SK-MEL-5 (cell line): ENCODE measurements at regions not wholly inside any gene's neighbourhood (a gene's known extent, or its start where the extent isn't known, plus 50 kb on each side); places are given as distances from the start of the nearest gene placed in this dataset.

Experiments used
- DNase-seq: peaks from one replicate; pipeline ENCODE4 v3.0.0-alpha.2; 2016; ENCODE audit warnings: low read depth, low spot score
- in situ Hi-C: cut with HindIII; loops from 2 replicates; pipeline ENCODE4 v1.10.0; 2016; ENCODE audit warnings: low sequenced_read_pairs, high pct_unique_total_duplicates, low pct_unique_long_range_greater_than_20kb

DNA sequence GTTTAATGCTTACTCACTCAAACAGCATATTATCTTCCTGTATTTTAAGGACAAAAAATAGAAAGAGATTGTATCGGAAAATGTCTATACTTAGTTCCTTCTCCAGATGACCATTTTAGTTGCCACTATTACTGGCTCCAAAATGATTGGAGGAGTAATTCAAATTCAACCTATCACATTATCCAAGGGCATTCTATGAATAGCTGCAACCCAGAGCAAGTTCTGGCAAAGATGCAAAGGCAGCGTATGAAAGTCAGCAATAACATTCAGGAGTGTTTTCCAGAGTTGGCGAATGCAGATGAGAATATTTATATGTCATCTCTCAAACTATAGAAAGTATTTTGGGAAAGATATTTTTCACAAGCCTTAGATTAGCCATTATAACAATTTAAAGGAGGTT, 389.8 kb upstream of the ADGRL2 start:
- DNase-seq, result no peak
- in situ Hi-C loops, result no loop called here

- no peak for DNase-seq
- in situ Hi-C loops, result no loop called here
Observed at GRCh38 chr1:81410351-81410750, 390.4 kb upstream of the ADGRL2 start.

DNA sequence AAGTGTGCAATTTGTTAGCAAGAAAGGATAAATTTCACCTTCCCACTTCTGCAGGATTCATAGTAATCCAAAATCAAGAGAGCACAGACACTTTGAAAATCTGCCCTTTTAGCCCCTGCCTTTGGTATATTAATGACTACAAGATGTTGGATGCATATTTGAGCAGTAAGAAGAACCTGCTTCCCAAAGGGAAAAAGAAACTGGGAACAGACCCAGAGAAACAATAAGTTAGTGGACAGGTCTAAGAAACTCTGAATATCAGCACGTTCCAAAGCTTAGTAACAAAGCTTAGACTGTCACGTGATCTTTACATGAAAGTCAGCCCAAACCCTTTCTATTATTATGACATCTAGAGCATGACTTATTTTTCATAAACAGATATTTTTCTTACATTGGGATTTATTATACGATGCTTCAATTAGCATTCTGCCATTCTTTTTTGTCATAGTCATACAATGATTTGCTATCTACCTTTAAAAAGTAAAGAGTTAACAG, 390.9 kb upstream of the ADGRL2 start:
- in situ Hi-C loops, result no loop called here
- no peak for DNase-seq

- in situ Hi-C loops, result no loop called here
- DNase-seq, result no peak
Observed at GRCh38 chr1:81409262-81409661, 391.5 kb upstream of the ADGRL2 start.

- in situ Hi-C loops, result no loop called here
- DNase-seq, result no peak
Observed at GRCh38 chr1:81408419-81408818, 392.3 kb upstream of the ADGRL2 start.

DNA sequence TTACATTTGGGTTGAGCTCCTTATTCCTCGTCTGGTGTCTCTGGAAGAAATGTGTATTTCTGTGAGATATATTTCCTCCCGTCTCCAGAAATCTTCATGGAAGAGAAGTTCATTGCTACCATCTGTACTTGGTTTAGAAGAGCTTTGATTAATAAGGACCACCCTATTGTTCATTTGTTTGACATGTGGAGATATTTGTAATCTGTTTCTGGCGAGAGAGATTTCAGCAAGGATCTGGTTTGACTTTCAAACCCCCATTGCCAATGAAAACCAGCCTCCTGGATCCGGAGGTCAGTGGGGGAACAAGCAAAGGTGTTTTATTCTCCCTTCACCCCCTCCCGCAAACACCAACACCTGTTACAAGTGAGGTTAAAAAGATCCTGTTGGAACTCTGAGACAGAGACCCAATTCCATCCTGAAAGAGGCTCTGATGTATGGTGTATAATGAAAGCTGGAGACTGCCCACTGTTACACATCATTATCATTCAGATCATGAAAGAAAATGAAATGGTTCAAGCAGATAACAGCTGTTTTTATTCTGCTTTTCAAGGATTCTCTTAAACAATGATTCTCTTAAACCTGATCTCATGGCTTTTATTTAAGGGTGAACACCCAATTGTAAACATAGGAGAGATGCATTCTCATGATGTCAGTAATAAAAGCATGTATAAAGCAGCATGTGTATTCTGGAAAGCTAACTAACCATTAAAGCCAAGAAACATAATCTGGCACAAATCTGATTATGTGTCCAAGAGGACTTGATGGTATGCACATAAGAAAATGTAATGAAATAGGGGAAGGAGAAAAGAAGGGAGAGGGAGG, 393.5 kb upstream of the ADGRL2 start:
- in situ Hi-C loops, result no loop called here
- DNase-seq, result no peak

DNA sequence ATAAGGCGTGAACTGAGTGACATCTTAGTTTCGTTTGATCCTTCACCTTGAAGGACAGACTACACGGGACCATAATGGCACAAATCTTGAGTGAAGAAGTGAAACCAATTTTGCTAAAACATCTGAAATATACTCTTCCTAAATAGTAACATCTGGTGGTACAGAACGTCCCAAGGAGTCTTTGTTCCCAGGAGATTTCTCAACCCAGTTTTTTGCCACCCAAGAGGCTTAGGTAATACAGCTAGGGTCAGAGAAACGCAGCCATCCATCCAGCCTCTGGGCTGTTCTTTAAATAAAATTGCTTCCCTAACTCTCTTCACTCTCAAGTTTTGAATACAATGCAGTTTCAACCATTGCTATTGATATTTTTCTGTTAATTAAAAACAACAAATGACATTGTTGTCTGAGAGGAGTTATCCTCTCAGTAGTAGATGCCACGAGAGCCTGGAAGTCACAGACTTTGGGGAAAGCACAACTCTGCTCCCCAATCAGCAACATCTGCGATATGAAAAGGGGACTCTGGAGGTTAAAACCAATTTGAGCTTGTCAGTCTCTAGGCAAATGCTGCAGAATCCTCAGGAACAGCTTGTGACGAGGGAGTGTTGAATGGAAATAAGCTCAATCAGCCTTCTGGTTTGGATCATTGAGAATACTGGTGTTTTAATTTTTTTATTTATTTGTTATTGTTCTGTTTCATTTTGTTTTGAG, 394.3 kb upstream of the ADGRL2 start:
- in situ Hi-C loops, result no loop called here
- DNase-seq, result no peak

DNA sequence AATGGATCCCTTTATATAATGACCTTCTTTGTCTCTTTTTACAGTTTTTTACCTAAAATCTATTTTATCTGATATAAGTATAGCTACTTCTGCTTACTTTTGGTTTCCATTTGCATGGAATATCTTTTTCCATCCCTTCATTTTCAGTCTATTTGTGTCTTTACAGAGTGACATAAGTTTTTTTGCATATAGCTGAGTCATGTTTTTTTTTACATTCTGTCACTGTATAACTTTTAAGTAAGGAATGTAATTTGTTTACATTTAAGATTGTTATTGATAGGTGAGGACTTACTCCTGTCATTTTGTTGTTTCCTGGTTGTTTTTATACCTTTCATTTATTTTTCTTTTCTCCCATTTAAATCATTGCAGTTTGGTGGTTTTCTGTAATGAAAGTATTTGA, 402.7 kb upstream of the ADGRL2 start:
- no peak for DNase-seq
- in situ Hi-C loops, result no loop called here

DNA sequence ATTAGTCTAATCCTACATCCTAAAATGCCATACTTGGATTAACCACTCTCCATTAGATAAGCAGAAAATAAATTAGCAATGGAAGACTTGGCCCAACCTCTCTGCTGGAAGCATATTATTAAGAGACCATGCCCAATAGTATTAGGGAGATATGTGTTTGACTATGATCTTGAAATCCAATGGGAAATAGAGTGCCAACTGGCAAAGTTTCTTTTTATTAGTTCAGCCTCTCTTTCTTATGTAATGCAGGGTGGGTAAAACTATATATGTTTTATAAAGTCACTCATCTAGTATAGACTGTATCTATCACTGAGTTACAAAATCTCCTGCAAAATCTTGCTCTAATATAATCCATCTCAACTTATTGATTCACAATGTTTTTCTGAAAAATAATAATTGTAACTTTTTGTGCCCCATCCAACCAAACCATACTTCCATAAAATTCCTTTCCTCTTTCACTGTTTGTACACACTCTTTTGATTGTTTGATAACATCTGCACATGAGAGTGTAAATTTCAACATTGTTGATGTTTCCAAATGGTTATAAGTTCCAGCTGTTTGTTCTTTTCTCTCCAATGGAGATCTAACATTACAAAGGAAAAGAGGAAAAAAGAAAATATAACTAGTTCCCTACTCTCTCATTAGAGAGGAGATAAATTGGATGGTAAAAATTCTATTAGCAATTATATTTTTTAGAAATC, 408.1 kb upstream of the ADGRL2 start:
- no peak for DNase-seq
- in situ Hi-C loops, result no loop called here

- in situ Hi-C loops, result no loop called here
- no peak for DNase-seq
Observed at GRCh38 chr1:81391125-81391828, 409.5 kb upstream of the ADGRL2 start.

- no peak for DNase-seq
Observed at GRCh38 chr1:81388435-81388834, 412.3 kb upstream of the ADGRL2 start.

DNA sequence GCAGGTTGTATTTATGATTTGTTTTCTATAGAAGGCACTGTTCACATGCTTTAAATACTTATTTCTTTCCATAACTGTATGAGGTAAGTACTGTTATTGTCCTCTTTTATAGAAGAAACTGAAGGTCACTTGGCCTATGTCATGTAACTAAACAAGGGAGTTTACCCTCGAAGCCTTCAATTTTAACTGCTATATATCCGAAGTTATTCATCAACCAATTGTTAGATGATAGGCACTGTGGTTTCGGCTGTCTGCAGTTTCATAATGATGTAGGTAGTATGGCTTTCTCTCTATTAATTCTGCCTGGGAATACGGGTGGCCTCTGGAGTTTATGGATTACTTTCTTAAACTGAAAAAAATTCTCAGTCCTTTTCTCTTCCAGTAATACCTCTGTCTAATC, 413.3 kb upstream of the ADGRL2 start:
- in situ Hi-C loops, result no loop called here
- DNase-seq, result no peak

More at GRCh38 chr1:81388435-81388834, 412.3 kb upstream of the ADGRL2 start:
- in situ Hi-C loops, result no loop called here

GRCh38 chr1:81382561-81382960, 418.2 kb upstream of the ADGRL2 start:
- in situ Hi-C loops, result no loop called here
- no peak for DNase-seq

DNA sequence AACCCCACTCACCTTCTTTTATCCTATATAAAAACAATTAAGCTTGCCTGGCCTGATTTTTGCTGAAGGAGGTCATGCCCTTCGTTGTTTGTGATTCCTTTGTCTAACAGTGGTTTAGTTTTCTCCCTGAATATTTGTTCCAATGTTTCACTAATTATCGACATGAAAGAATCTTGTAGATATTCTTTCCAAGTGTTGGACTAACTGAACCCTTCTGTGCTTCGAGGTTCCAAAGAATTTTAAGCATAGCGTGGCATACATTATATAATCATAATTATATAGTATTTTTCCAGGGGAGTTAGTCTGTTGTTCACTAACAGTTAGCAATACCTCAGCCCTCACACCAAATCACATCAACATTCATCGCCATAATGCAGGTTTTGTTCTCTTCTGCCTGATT, 418.9 kb upstream of the ADGRL2 start:
- no peak for DNase-seq
- in situ Hi-C loops, result no loop called here

GRCh38 chr1:81380436-81380835, 420.3 kb upstream of the ADGRL2 start:
- in situ Hi-C loops, result no loop called here
- no peak for DNase-seq

GRCh38 chr1:81379430-81379829, 421.3 kb upstream of the ADGRL2 start:
- no peak for DNase-seq
- in situ Hi-C loops, result no loop called here

DNA sequence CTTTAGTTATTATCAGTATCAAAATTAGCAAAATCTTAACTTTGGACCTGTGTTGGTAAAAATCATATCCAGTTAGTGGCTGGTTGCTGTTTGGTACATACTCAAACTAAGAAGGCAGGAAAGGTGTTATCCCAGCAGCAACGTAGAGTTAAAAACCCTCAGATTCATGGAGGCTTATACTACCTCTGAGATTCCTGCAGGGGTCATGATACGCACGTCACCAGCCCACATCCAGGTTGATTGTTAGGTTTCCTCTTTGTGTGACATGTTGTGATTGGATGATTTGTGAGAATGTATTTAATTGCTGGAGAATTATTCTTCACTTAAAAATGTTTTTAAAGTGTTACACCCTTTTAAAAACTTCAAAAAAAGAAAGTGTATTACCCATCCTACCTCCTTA, 423.3 kb upstream of the ADGRL2 start:
- in situ Hi-C loops, result no loop called here
- DNase-seq, result peak; percentile 9
